ENCODE measurements at regions not wholly inside any gene's neighbourhood (a gene's known extent, or its start where the extent isn't known, plus 50 kb on each side); places are given as distances from the start of the nearest gene placed in this dataset.

DNA sequence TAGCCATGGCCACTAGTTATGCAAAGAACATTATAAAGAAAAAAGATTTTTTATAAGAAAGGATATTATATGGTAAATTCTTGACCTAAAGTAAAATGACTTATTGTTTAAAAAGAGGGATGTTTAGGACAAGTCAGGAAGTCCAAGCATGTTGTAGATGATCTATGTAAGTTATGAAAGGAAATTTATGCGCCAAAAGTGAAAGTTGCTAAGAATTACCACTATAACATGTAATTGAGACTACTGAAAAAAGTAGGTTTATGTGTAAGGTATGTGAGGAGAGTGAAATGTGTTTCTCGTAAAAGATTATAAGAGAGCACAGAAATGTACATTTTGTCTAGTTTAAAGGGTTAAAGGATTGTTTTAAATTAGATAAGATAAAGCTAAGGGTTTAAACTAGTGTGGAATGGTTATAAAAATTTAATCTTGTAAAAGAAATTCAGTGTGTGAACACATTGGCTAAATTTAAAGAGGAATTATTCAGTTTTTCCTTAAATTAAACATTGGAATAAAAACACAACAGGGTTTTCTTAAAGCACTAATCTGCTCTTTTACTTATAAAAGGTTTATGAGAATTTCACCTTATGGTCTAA is 1100.4 kb upstream of the EDIL3 start:
- Mint-ChIP-seq H3K4me3 (no peak overlapping the region), H3K9me3 (peaks cover 0 to 13% (median 3%) of the 10 kb centered on the region in 7 donors), H3K27me3 (no peaks in the 10 kb centered on the region), H3K27ac (no peak overlapping the region), H3K36me3 (no peaks in the 10 kb centered on the region), H3K4me1 (no peaks in the 10 kb centered on the region)
- Histone ChIP-seq H3K27me3 (ENCODE audit: control insufficient read depth, insufficient read depth, low read length) (no peaks in the 10 kb centered on the region), H3K27ac (ENCODE audit: insufficient read depth, low read length, poor library complexity, severe bottlenecking) (no peak overlapping the region), H3K9me3 (ENCODE audit: control insufficient read depth in 2 of 2, low read length in 2 of 2) (peaks cover 0 to 3% of the 10 kb centered on the region in 2 experiments), H3K4me1 (ENCODE audit: control insufficient read depth, insufficient read depth, low read length, poor library complexity, severe bottlenecking) (no peaks in the 10 kb centered on the region), H3K4me3 (ENCODE audit: low read depth, low read length) (no peak overlapping the region), H3K36me3 (ENCODE audit: control insufficient read depth, insufficient read depth, low read length) (no peaks in the 10 kb centered on the region)
- DNase-seq, result no peak
- no peak for ATAC-seq (ENCODE audit: low read depth in 2 of 2)

DNA sequence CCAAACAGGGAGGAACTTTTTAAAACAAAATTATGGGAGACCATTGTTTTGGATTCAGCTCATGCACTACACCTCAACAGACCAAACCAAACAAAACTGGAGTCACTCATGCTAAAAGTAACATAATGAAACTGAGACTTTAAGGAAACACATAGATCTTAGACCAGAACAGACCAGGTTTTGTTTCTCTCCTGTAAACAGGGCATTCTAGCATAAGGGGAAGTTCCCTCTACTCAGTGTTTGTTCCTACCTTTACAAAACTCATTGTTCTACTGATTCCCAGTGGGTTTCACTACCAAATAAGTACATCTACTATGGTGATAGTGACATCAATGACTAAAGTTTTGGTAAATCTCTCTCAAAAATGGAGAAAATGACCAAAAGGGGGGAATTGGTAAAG is 1103.6 kb upstream of the EDIL3 start:
- H3K27ac Mint-ChIP-seq, result no peak overlapping the region
- H3K4me3 Mint-ChIP-seq, result no peak overlapping the region

DNA sequence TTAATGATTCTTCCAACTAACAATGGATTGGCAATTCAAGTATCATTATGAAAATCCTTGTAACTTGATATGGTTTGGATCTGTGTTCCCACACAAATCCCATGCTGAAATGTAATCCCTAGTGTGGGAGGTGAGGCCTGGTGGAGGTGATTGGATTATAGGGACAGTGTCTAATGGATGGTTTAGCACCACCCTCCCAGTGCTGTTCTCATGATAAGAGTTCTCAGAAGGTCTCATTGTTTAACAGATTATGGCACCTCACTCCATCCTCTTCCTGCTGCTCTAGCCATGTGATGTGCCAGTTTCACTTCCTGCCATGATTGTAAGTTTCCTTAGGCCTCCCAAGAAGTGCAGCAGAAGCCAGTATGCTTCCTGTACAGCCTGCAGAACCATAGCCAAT is 1116.2 kb upstream of the EDIL3 start:
- no peaks in the 10 kb centered on the region for H3K36me3 ChIP-seq (ENCODE audit: control insufficient read depth, insufficient read depth, low read length)
- DNase-seq (no peak), ATAC-seq (ENCODE audit: low read depth in 2 of 2) (no peak)
- Mint-ChIP-seq H3K9me3 (peaks cover 1 to 15% (median 4%) of the 10 kb centered on the region in 7 donors), H3K27ac (no peak overlapping the region), H3K36me3 (no peaks in the 10 kb centered on the region), H3K27me3 (no peaks in the 10 kb centered on the region), H3K4me3 (no peak overlapping the region), H3K4me1 (no peaks in the 10 kb centered on the region)
- no peaks in the 10 kb centered on the region for H3K4me1 ChIP-seq (ENCODE audit: control insufficient read depth, insufficient read depth, low read length, poor library complexity, severe bottlenecking)
- H3K4me3 ChIP-seq (ENCODE audit: low read depth, low read length), result no peak overlapping the region
- H3K27me3 ChIP-seq (ENCODE audit: control insufficient read depth, insufficient read depth, low read length), result no peaks in the 10 kb centered on the region
- H3K9me3 ChIP-seq (ENCODE audit: control insufficient read depth in 2 of 2, low read length in 2 of 2), result peaks cover 0 to 3% of the 10 kb centered on the region in 2 experiments
- H3K27ac ChIP-seq (ENCODE audit: insufficient read depth, low read length, poor library complexity, severe bottlenecking), result no peak overlapping the region

More for the DNA sequence above, 1103.6 kb upstream of the EDIL3 start:
- H3K36me3 ChIP-seq (ENCODE audit: control insufficient read depth, insufficient read depth, low read length), result no peaks in the 10 kb centered on the region
- H3K4me1 ChIP-seq (ENCODE audit: control insufficient read depth, insufficient read depth, low read length, poor library complexity, severe bottlenecking), result no peaks in the 10 kb centered on the region
- peaks cover 0 to 3% of the 10 kb centered on the region in 2 experiments for H3K9me3 ChIP-seq (ENCODE audit: control insufficient read depth in 2 of 2, low read length in 2 of 2)
- no peak for ATAC-seq (ENCODE audit: low read depth in 2 of 2)
- Mint-ChIP-seq H3K36me3 (no peaks in the 10 kb centered on the region), H3K9me3 (peaks cover 0 to 25% (median 11%) of the 10 kb centered on the region in 7 donors), H3K4me1 (no peaks in the 10 kb centered on the region), H3K27me3 (no peaks in the 10 kb centered on the region)
- DNase-seq, result no peak
- H3K4me3 ChIP-seq (ENCODE audit: low read depth, low read length), result no peak overlapping the region
- no peak overlapping the region for H3K27ac ChIP-seq (ENCODE audit: insufficient read depth, low read length, poor library complexity, severe bottlenecking)
- no peaks in the 10 kb centered on the region for H3K27me3 ChIP-seq (ENCODE audit: control insufficient read depth, insufficient read depth, low read length)

DNA sequence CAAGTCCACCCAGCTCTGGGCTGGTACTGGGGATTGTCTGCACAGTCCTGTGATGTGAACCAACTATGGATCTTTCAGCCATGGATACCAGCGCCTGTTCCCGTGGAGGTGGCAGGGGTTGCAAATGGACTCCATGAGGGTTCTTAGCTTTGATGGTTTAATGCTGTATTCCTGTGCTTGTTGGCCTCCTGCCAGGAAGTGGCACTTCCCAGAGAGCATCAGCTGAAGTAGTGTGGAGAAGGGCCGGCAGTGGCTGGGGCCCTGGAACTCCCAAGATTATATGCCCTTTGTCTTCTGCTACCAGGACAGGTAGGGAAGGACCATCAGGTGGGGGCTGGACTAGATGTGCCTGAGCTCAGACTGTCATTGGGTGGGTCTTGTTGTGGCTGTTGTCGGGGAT is 1104.8 kb upstream of the COX7C start:
- H3K36me3 Mint-ChIP-seq, result no peaks in the 10 kb centered on the region
- Histone ChIP-seq H3K27ac (ENCODE audit: insufficient read depth, low read length, poor library complexity, severe bottlenecking) (no peak overlapping the region), H3K36me3 (ENCODE audit: control insufficient read depth, insufficient read depth, low read length) (no peaks in the 10 kb centered on the region), H3K9me3 (ENCODE audit: control insufficient read depth in 2 of 2, low read length in 2 of 2) (no peaks in the 10 kb centered on the region), H3K4me1 (ENCODE audit: control insufficient read depth, insufficient read depth, low read length, poor library complexity, severe bottlenecking) (no peaks in the 10 kb centered on the region), H3K4me3 (ENCODE audit: low read depth, low read length) (no peak overlapping the region), H3K27me3 (ENCODE audit: control insufficient read depth, insufficient read depth, low read length) (no peaks in the 10 kb centered on the region)
- DNase-seq (no peak), ATAC-seq (ENCODE audit: low read depth in 2 of 2) (no peak)
- H3K27me3 Mint-ChIP-seq, result no peaks in the 10 kb centered on the region
- peaks cover 0 to 29% (median 7%) of the 10 kb centered on the region in 7 donors for H3K9me3 Mint-ChIP-seq
- no peak overlapping the region for H3K27ac Mint-ChIP-seq
- no peak overlapping the region for H3K4me3 Mint-ChIP-seq
- no peaks in the 10 kb centered on the region for H3K4me1 Mint-ChIP-seq

DNA sequence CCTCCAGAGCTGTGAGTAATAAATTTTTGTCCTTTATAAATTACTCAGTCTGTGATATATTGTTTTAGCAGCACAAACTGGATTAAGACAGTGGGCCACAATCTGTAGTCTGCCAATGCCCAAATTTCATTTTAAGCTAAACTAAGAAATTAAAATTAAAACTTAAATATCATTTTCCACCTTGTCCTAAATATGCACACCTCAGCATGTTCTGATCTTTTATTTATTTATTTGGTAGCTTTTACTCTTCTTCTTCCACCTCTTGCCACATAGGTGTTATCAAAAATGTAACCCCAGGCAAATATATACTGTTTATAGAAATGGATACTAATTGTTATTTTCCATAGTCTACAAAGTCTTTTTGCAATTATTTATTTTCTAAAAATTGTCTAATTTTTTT is 1102.2 kb upstream of the COX7C start:
- Histone ChIP-seq H3K36me3 (ENCODE audit: control insufficient read depth, insufficient read depth, low read length) (no peaks in the 10 kb centered on the region), H3K27me3 (ENCODE audit: control insufficient read depth, insufficient read depth, low read length) (no peaks in the 10 kb centered on the region), H3K4me3 (ENCODE audit: low read depth, low read length) (no peak overlapping the region), H3K27ac (ENCODE audit: insufficient read depth, low read length, poor library complexity, severe bottlenecking) (no peak overlapping the region), H3K4me1 (ENCODE audit: control insufficient read depth, insufficient read depth, low read length, poor library complexity, severe bottlenecking) (no peaks in the 10 kb centered on the region), H3K9me3 (ENCODE audit: control insufficient read depth in 2 of 2, low read length in 2 of 2) (no peaks in the 10 kb centered on the region)
- ATAC-seq (ENCODE audit: low read depth in 2 of 2) (no peak), DNase-seq (no peak)
- Mint-ChIP-seq H3K36me3 (no peaks in the 10 kb centered on the region), H3K4me3 (no peak overlapping the region), H3K4me1 (no peaks in the 10 kb centered on the region), H3K27me3 (no peaks in the 10 kb centered on the region), H3K9me3 (peaks cover 0 to 16% (median 5%) of the 10 kb centered on the region in 7 donors), H3K27ac (no peak overlapping the region)

DNA sequence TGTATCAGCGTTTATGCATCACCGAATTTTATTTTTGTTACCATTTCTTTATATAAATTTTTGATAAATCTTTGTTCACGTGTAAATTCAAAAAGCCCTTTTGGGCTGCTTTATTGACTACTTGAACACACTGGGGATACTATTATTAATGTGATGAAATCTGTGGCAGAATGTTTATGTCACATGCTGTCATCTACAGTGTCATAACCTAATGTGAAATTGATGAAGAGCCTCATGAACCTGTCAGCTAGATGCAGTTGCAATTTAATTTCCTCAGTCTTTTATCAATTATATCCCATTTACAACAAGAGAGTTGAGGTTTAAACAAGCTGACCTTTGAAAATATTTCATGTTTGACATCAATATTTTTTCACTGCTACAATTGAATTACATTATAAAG is 1100.4 kb upstream of the COX7C start:
- ATAC-seq (ENCODE audit: low read depth in 2 of 2) (no peak), DNase-seq (no peak)
- Histone ChIP-seq H3K4me1 (ENCODE audit: control insufficient read depth, insufficient read depth, low read length, poor library complexity, severe bottlenecking) (no peaks in the 10 kb centered on the region), H3K27ac (ENCODE audit: insufficient read depth, low read length, poor library complexity, severe bottlenecking) (no peak overlapping the region), H3K36me3 (ENCODE audit: control insufficient read depth, insufficient read depth, low read length) (no peaks in the 10 kb centered on the region), H3K4me3 (ENCODE audit: low read depth, low read length) (no peak overlapping the region), H3K27me3 (ENCODE audit: control insufficient read depth, insufficient read depth, low read length) (no peaks in the 10 kb centered on the region), H3K9me3 (ENCODE audit: control insufficient read depth in 2 of 2, low read length in 2 of 2) (no peaks in the 10 kb centered on the region)
- Mint-ChIP-seq H3K27me3 (no peaks in the 10 kb centered on the region), H3K4me1 (no peaks in the 10 kb centered on the region), H3K36me3 (no peaks in the 10 kb centered on the region), H3K27ac (no peak overlapping the region), H3K9me3 (peaks cover 0 to 7% (median 3%) of the 10 kb centered on the region in 7 donors), H3K4me3 (no peak overlapping the region)

DNA sequence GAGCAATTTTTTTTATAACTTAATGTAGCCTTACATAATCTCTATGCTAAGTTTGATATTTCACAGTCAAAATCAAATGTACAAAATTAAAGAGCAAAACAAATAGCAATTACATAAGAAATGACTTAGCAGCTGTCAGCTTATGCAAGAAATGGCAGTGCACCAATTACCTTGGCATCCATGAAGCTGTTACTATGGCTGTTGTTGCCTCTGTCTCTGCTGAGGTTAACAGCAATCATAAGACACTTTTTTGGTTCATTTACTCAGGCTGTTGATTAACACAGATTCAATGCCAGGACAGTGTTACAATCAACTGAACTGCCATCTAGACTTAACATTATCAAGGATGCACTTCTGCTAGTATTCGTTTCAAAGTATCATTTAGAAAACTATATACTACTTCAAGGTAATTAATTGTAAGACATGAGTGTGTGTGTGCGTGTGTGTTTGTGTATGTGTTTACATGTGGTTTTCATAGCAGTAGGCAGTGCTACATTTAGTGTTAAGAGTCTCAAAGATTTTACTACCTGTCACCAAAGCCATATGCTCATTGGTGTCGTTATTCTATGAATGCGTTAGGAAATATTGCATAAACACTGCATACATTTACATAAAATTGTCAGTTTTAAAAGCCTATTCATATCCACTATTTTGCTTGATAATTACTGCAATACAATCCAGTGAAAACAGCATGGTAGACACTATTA is 1084.2 kb upstream of the COX7C start:
- H3K36me3 Mint-ChIP-seq, result no peaks in the 10 kb centered on the region
- no peak overlapping the region for H3K4me3 Mint-ChIP-seq

DNA sequence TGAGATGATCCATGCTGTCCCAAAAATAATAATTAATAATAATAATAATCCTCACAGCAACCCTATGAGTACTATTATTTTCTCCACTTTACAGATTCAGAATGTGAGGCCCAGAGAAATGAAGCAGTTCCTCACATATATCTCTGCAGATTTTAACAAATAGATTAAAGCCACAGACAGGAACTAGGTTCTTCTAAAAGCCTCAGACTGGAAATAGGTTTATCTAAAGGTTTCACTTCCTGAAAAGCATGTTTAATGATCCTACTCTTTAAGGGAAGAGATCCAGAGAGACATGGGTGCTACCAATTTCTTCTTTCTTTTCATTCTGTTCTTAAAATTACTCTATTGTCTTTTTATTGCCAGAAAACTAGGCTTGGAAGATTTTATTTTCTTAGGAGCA is 1079.4 kb upstream of the COX7C start:
- Histone ChIP-seq H3K27ac (ENCODE audit: insufficient read depth, low read length, poor library complexity, severe bottlenecking) (no peak overlapping the region), H3K36me3 (ENCODE audit: control insufficient read depth, insufficient read depth, low read length) (no peaks in the 10 kb centered on the region), H3K9me3 (ENCODE audit: control insufficient read depth in 2 of 2, low read length in 2 of 2) (no peaks in the 10 kb centered on the region), H3K27me3 (ENCODE audit: control insufficient read depth, insufficient read depth, low read length) (no peaks in the 10 kb centered on the region), H3K4me1 (ENCODE audit: control insufficient read depth, insufficient read depth, low read length, poor library complexity, severe bottlenecking) (no peaks in the 10 kb centered on the region), H3K4me3 (ENCODE audit: low read depth, low read length) (no peak overlapping the region)
- DNase-seq (no peak), ATAC-seq (ENCODE audit: low read depth in 2 of 2) (no peak)
- Mint-ChIP-seq H3K4me1 (no peaks in the 10 kb centered on the region), H3K9me3 (peaks cover 0 to 5% (median 0%) of the 10 kb centered on the region in 7 donors), H3K36me3 (no peaks in the 10 kb centered on the region), H3K4me3 (no peak overlapping the region), H3K27me3 (no peaks in the 10 kb centered on the region), H3K27ac (no peak overlapping the region)

More for the DNA sequence above, 1084.2 kb upstream of the COX7C start:
- no peak for ATAC-seq (ENCODE audit: low read depth in 2 of 2)
- no peaks in the 10 kb centered on the region for H3K27me3 Mint-ChIP-seq
- H3K4me1 Mint-ChIP-seq, result no peaks in the 10 kb centered on the region
- no peak for DNase-seq
- H3K9me3 Mint-ChIP-seq, result peaks cover 0 to 3% (median 0%) of the 10 kb centered on the region in 7 donors
- Histone ChIP-seq H3K4me1 (ENCODE audit: control insufficient read depth, insufficient read depth, low read length, poor library complexity, severe bottlenecking) (no peaks in the 10 kb centered on the region), H3K4me3 (ENCODE audit: low read depth, low read length) (no peak overlapping the region), H3K9me3 (ENCODE audit: control insufficient read depth in 2 of 2, low read length in 2 of 2) (no peaks in the 10 kb centered on the region), H3K27me3 (ENCODE audit: control insufficient read depth, insufficient read depth, low read length) (no peaks in the 10 kb centered on the region), H3K36me3 (ENCODE audit: control insufficient read depth, insufficient read depth, low read length) (no peaks in the 10 kb centered on the region), H3K27ac (ENCODE audit: insufficient read depth, low read length, poor library complexity, severe bottlenecking) (no peak overlapping the region)
- H3K27ac Mint-ChIP-seq, result no peak overlapping the region
